NB4 (cell line): ENCODE measurements at regions not wholly inside any gene's neighbourhood (a gene's known extent, or its start where the extent isn't known, plus 50 kb on each side); places are given as distances from the start of the nearest gene placed in this dataset.

ENCODE experiments used
- MYC ChIP-seq: IDR thresholded peaks from 2 replicates; pipeline ENCODE4 v1.6.1; 2011; ENCODE audit warnings: low read depth, low read length
- POLR2A ChIP-seq: IDR thresholded peaks from 2 replicates; pipeline ENCODE4 v1.6.1; 2011; ENCODE audit warnings: mild to moderate bottlenecking; ENCODE audit not compliant: insufficient read length; ENCODE audit errors: extremely low read depth
- TF ChIP-seq, protein P1 (sequence below): IDR thresholded peaks from one replicate; pipeline ENCODE4 v1.5.1; 2012; ENCODE audit warnings: low read depth, low read length
- TF ChIP-seq, protein P2 (sequence below): IDR thresholded peaks from 2 replicates; pipeline ENCODE4 v1.6.1; 2011; ENCODE audit warnings: low read depth, low read length

DNA sequence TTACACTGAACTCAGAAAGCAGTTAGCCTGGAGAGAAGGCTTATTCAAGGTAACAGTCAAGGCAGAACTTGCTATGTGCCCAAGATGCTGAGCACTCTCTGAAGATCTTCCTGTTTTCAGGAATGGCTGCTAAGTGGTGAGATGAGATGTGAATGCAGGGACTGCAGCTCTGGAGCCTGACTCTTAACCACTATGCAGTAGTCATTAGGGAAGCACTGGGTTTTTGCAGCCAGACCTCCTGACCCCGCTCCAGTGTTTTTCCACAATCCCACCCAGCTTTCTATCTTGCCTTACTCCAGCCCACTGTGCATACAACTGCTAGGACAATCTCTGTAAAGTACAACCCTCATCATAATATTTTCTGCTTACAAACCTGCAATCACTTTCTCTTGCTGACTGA, 95.2 kb upstream of the LNX1 start:
- TF ChIP-seq, protein P1, sequence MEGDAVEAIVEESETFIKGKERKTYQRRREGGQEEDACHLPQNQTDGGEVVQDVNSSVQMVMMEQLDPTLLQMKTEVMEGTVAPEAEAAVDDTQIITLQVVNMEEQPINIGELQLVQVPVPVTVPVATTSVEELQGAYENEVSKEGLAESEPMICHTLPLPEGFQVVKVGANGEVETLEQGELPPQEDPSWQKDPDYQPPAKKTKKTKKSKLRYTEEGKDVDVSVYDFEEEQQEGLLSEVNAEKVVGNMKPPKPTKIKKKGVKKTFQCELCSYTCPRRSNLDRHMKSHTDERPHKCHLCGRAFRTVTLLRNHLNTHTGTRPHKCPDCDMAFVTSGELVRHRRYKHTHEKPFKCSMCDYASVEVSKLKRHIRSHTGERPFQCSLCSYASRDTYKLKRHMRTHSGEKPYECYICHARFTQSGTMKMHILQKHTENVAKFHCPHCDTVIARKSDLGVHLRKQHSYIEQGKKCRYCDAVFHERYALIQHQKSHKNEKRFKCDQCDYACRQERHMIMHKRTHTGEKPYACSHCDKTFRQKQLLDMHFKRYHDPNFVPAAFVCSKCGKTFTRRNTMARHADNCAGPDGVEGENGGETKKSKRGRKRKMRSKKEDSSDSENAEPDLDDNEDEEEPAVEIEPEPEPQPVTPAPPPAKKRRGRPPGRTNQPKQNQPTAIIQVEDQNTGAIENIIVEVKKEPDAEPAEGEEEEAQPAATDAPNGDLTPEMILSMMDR = no peak
- no peak for TF ChIP-seq POLR2A
- TF ChIP-seq, protein P2, sequence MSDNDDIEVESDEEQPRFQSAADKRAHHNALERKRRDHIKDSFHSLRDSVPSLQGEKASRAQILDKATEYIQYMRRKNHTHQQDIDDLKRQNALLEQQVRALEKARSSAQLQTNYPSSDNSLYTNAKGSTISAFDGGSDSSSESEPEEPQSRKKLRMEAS = no peak
- TF ChIP-seq MYC = no peak
